H1 (cell line): ENCODE measurements at regions not wholly inside any gene's neighbourhood (a gene's known extent, or its start where the extent isn't known, plus 50 kb on each side); places are given as distances from the start of the nearest gene placed in this dataset.
"Not testable (repeated sequence)": the region's sequence is repeated elsewhere in the genome, so short reads cannot be mapped to it uniquely, and the experiment has no call there.

ENCODE experiments used
- CTCF ChIA-PET: fragments of 300-600 bp; sonication (Branson Sonifier 250); formaldehyde crosslinking; loops from one replicate; lab custom pipeline; 2021; ENCODE audit not compliant: partially characterized antibody; lab: Charles Lee
- POLR2A ChIA-PET: fragments of 300-600 bp; sonication (Branson Sonifier 250); formaldehyde crosslinking; loops from one replicate; lab custom pipeline; 2021; ENCODE audit warnings: inconsistent platforms; ENCODE audit not compliant: partially characterized antibody; lab: Charles Lee
- DNase-seq, 2 experiments: peaks; one replicate each; pipeline versions ENCODE4 v3.0.0 to v3.0.0-alpha.2; 2010 to 2022; ENCODE audit warnings: low spot score in 2 of 2, low read depth in 1 of 2, mixed read lengths in 1 of 2
- FAIRE-seq: peaks from 2 replicates; lab custom pipeline; 2011; peaks lifted over from hg19 to GRCh38; lab: Jason Lieb, UNC
- H2AFZ ChIP-seq: 2 replicates; pipeline ENCODE4 v1.8.1; 2012; ENCODE audit warnings: low read length, inconsistent platforms
- H2AK5ac ChIP-seq: 2 replicates; pipeline ENCODE4 v1.6.1; 2013; ENCODE audit warnings: low read depth, low read length
- H2BK120ac ChIP-seq: replicated peaks from 2 replicates; pipeline ENCODE3; 2013; ENCODE audit warnings: low read depth, low read length, inconsistent platforms
- H2BK12ac ChIP-seq: 2 replicates; pipeline ENCODE4 v1.6.1; 2013; ENCODE audit warnings: low read depth, low read length
- H2BK15ac ChIP-seq: 2 replicates; pipeline ENCODE4 v1.6.1; 2013; ENCODE audit warnings: low read length
- H2BK20ac ChIP-seq: 2 replicates; pipeline ENCODE4 v1.6.1; 2013; ENCODE audit warnings: low read length
- H2BK5ac ChIP-seq: 2 replicates; pipeline ENCODE4 v1.6.1; 2013; ENCODE audit warnings: low read depth, low read length
- H3K14ac ChIP-seq: 2 replicates; pipeline ENCODE4 v1.6.1; 2013; ENCODE audit warnings: inconsistent platforms; ENCODE audit not compliant: insufficient read length
- H3K18ac ChIP-seq: 2 replicates; pipeline ENCODE4 v1.6.1; 2013; ENCODE audit warnings: low read length; ENCODE audit errors: extremely low read depth
- H3K23ac ChIP-seq: 2 replicates; pipeline ENCODE4 v1.6.1; 2013; ENCODE audit warnings: inconsistent platforms; ENCODE audit not compliant: insufficient read length
- H3K23me2 ChIP-seq: 2 replicates; pipeline ENCODE4 v1.6.1; 2013; ENCODE audit warnings: low read depth, low read length
- H3K27ac ChIP-seq: 2 replicates; pipeline ENCODE4 v1.6.1; 2011; ENCODE audit warnings: low read depth, low read length, inconsistent platforms
- H3K27me3 ChIP-seq, 4 experiments: replicated peaks in 1 of 4; 1 replicate in 1 of 4; 2 replicates in 3 of 4; pipeline versions ENCODE4 v1.6.1 to v1.8.1; 2011 to 2013; ENCODE audit warnings: low read length in 3 of 4, mild to moderate bottlenecking in 3 of 4, inconsistent platforms in 2 of 4, mixed read lengths in 2 of 4, moderate library complexity in 1 of 4; ENCODE audit not compliant: control insufficient read depth in 3 of 4, insufficient read depth in 3 of 4; ENCODE audit errors: extremely low read depth in 1 of 4
- H3K36me3 ChIP-seq, 4 experiments: 2 replicates each; pipeline versions ENCODE4 v1.6.1 to v1.8.1; 2011 to 2013; ENCODE audit warnings: mild to moderate bottlenecking in 4 of 4, low read length in 3 of 4, moderate library complexity in 2 of 4, control low read depth in 1 of 4, inconsistent platforms in 1 of 4; ENCODE audit not compliant: insufficient read depth in 4 of 4, control insufficient read depth in 2 of 4
- H3K4ac ChIP-seq: replicated peaks from 2 replicates; pipeline ENCODE3; 2013; ENCODE audit warnings: low read length, low read depth, mixed read lengths, inconsistent platforms; ENCODE audit not compliant: insufficient read length
- H3K4me1 ChIP-seq, 4 experiments: replicated peaks in 1 of 4; 1 replicate in 1 of 4; 2 replicates in 3 of 4; pipeline versions ENCODE4 v1.6.1 to v1.8.1; 2011 to 2013; ENCODE audit warnings: low read length in 3 of 4, inconsistent platforms in 2 of 4, mixed read lengths in 1 of 4; ENCODE audit not compliant: insufficient read depth in 4 of 4, control insufficient read depth in 3 of 4
- H3K4me2 ChIP-seq, 2 experiments: 2 replicates each; pipeline versions ENCODE4 v1.6.1 to v1.8.1; 2011 to 2013; ENCODE audit warnings: low read depth in 2 of 2, low read length in 2 of 2, control low read depth in 1 of 2, inconsistent platforms in 1 of 2, mild to moderate bottlenecking in 1 of 2; ENCODE audit not compliant: insufficient read depth in 1 of 2
- H3K4me3 ChIP-seq, 4 experiments: fragments of 200-600, 300-600 bp in 1 of 4; sonication (generic), shearing (Covaris generic), sonication (Bioruptor Twin) in 1 of 4; 2 replicates each; pipeline versions ENCODE4 v1.5.1 to v1.8.1; 2011 to 2016; ENCODE audit warnings: low read length in 4 of 4, low read depth in 3 of 4, control low read depth in 2 of 4, inconsistent platforms in 2 of 4, mild to moderate bottlenecking in 2 of 4, mixed read lengths in 1 of 4, moderate library complexity in 1 of 4; ENCODE audit not compliant: insufficient read depth in 2 of 4; ENCODE audit errors: extremely low read depth in 1 of 4
- H3K56ac ChIP-seq: replicated peaks from 2 replicates; pipeline ENCODE3; 2013; ENCODE audit warnings: low read depth, mild to moderate bottlenecking, mixed read lengths, low read length, inconsistent platforms; ENCODE audit not compliant: insufficient read length
- H3K79me1 ChIP-seq: 2 replicates; pipeline ENCODE4 v1.6.1; 2013; ENCODE audit warnings: low read depth, low read length, control low read depth
- H3K79me2 ChIP-seq, 2 experiments: 2 replicates each; pipeline versions ENCODE4 v1.6.1 to v1.8.1; 2012 to 2013; ENCODE audit warnings: low read length in 2 of 2, mild to moderate bottlenecking in 2 of 2, inconsistent platforms in 1 of 2; ENCODE audit not compliant: insufficient read depth in 2 of 2, control insufficient read depth in 1 of 2
- H3K9ac ChIP-seq, 4 experiments: replicated peaks in 1 of 4; 1 replicate in 1 of 4; 2 replicates in 3 of 4; pipeline versions ENCODE4 v1.6.1 to v1.8.1; 2011 to 2013; ENCODE audit warnings: low read depth in 3 of 4, low read length in 3 of 4, control low read depth in 2 of 4, mild to moderate bottlenecking in 2 of 4, moderate library complexity in 2 of 4, inconsistent platforms in 1 of 4; ENCODE audit errors: extremely low read depth in 1 of 4
- H3K9me3 ChIP-seq, 2 experiments: 2 replicates each; pipeline versions ENCODE4 v1.6.1 to v1.8.1; 2012 to 2013; ENCODE audit warnings: mild to moderate bottlenecking in 2 of 2, moderate library complexity in 2 of 2, control low read depth in 1 of 2, inconsistent platforms in 1 of 2, low read depth in 1 of 2, low read length in 1 of 2, mixed read lengths in 1 of 2; ENCODE audit not compliant: insufficient read depth in 2 of 2
- H4K20me1 ChIP-seq, 2 experiments: replicated peaks in 1 of 2; 2 replicates each; pipeline versions ENCODE3 to v1.8.1; 2011 to 2013; ENCODE audit warnings: inconsistent platforms in 2 of 2, low read length in 2 of 2, mild to moderate bottlenecking in 1 of 2; ENCODE audit not compliant: insufficient read depth in 2 of 2, control insufficient read depth in 1 of 2
- H4K5ac ChIP-seq: 2 replicates; pipeline ENCODE4 v1.6.1; 2013; ENCODE audit warnings: low read length, low read depth, mixed read lengths, inconsistent platforms; ENCODE audit not compliant: insufficient read length
- H4K8ac ChIP-seq: 2 replicates; pipeline ENCODE4 v1.8.0; 2013; ENCODE audit warnings: mild to moderate bottlenecking, moderate library complexity, low read length, inconsistent platforms; ENCODE audit not compliant: insufficient read depth; ENCODE audit errors: extremely low read depth
- H4K91ac ChIP-seq: replicated peaks from 2 replicates; pipeline ENCODE3; 2013; ENCODE audit warnings: low read length, mixed read lengths, inconsistent platforms; ENCODE audit not compliant: insufficient read length
- RAD21 ChIP-seq, 2 experiments: IDR thresholded peaks in 1 of 2; conservative IDR thresholded peaks in 1 of 2; 2 replicates each; pipeline ENCODE4 v1.6.1; 2011; ENCODE audit warnings: low read depth in 2 of 2, low read length in 2 of 2, improper control_type of control experiment in 1 of 2, inconsistent platforms in 1 of 2, mild to moderate bottlenecking in 1 of 2, moderate library complexity in 1 of 2
- WGBS, 2 experiments: shearing (Covaris generic) in 1 of 2; methylation state at CpG; one replicate each; pipeline versions ENCODE4 v1.1.6 to v1.1.7; 2013 to 2015; ENCODE audit warnings: low lambda C conversion rate in 2 of 2, mixed read lengths in 2 of 2, inconsistent platforms in 1 of 2, low coverage in 1 of 2, missing lambda C conversion rate in 1 of 2; ENCODE audit not compliant: insufficient replicate concordance in 2 of 2, insufficient coverage in 1 of 2, insufficient read length in 1 of 2; ENCODE audit errors: extremely low coverage in 1 of 2, missing lambda C conversion rate in 1 of 2; 5-methylcytosine and 5-hydroxymethylcytosine counted together

GRCh38 chrX:3972104-3972858, 258.8 kb upstream of the PRKX start:
- H4K8ac ChIP-seq, H2BK20ac ChIP-seq, H3K79me1 ChIP-seq, H3K9ac ChIP-seq, H3K27ac ChIP-seq, DNase-seq, H3K18ac ChIP-seq, H3K14ac ChIP-seq, H2BK120ac ChIP-seq, H3K79me2 ChIP-seq, H3K4ac ChIP-seq, H3K4me1 ChIP-seq, H3K23ac ChIP-seq, H3K4me2 ChIP-seq, H3K56ac ChIP-seq, H3K4me3 ChIP-seq, H3K23me2 ChIP-seq, H2BK12ac ChIP-seq, H2AFZ ChIP-seq, H4K20me1 ChIP-seq, H3K9me3 ChIP-seq, H4K91ac ChIP-seq, H2AK5ac ChIP-seq, H2BK5ac ChIP-seq, H4K5ac ChIP-seq, H3K36me3 ChIP-seq, H3K27me3 ChIP-seq, H2BK15ac ChIP-seq, POLR2A ChIA-PET, FAIRE-seq: not testable (repeated sequence)
- TF ChIP-seq RAD21 (IDR thresholded peaks at IDR 0.05 in 1 of 2, conservative IDR thresholded peaks at IDR 0.05 in 1 of 2; ENCODE audit: low read depth in 2 of 2, low read length in 2 of 2), result peak; percentile 30 to 44
- CTCF ChIA-PET, result interaction anchor here (0.7 to 1.2 kb wide), 3 partner anchors 10 to 357 kb away, joined by 3 to 4 read pairs (median 3); no protein-coding TSS in a partner anchor
- 79% methylated on average over 7 of the region's 8 CpGs; no CpG with 5 or more reads in 1 of the 2 experiments for WGBS, 2 experiments
